HCT116 (cell line): ENCODE measurements at regions not wholly inside any gene's neighbourhood (a gene's known extent, or its start where the extent isn't known, plus 50 kb on each side); places are given as distances from the start of the nearest gene placed in this dataset.

ENCODE experiments used
- ATAC-seq: fragments of 200-7000 bp; cut with Tn5 transposase; 2 replicates; pipeline ENCODE4 v1.9.1; 2020; ENCODE audit warnings: mild to moderate bottlenecking, moderate library complexity
- BruUV-seq: library from RNA; stranded (reverse); fragments of 400-500 nt; replicated peaks from 2 replicates; lab custom pipeline; 2021; lab: Mats Ljungman, UMichigan
- CTCF ChIA-PET: fragments of 300-600 bp; sonication (Branson Sonifier 250); formaldehyde crosslinking; loops from one replicate; lab custom pipeline; 2021; ENCODE audit warnings: antibody characterized with exemption; lab: Charles Lee
- POLR2A ChIA-PET: fragments of 300-600, 350-600 bp; sonication (Branson Sonifier 250); formaldehyde crosslinking; loops from one replicate; lab custom pipeline; 2021; ENCODE audit warnings: antibody characterized with exemption; lab: Charles Lee
- RAD21 ChIA-PET, 2 experiments: fragments of 300-600 bp; sonication (Branson Sonifier 250); formaldehyde crosslinking; loops; one replicate each; lab custom pipeline; 2023; ENCODE audit warnings: low total read pairs in 2 of 2; ENCODE audit not compliant: uncharacterized antibody in 2 of 2, unreplicated experiment in 2 of 2, low non-redundant PET in 1 of 2; lab: Charles Lee
- DNase-seq: peaks from one replicate; pipeline ENCODE4 v3.0.0-alpha.2; 2010; ENCODE audit warnings: low read depth, low spot score
- H2AFZ ChIP-seq: fragments of 200-600 bp; shearing (Covaris generic), sonication (generic); 2 replicates; pipeline ENCODE4 v1.6.1; 2017; ENCODE audit warnings: low read depth, mixed run types, mixed read lengths, antibody characterized with exemption, low read length; ENCODE audit not compliant: poor library complexity, severe bottlenecking
- H3K27ac ChIP-seq: 2 replicates; pipeline ENCODE4 v1.5.1; 2012; ENCODE audit warnings: low read depth, low read length
- H3K27me3 ChIP-seq: fragments of 200-600 bp; sonication (generic); 2 replicates; pipeline ENCODE4 v1.6.1; 2016; ENCODE audit warnings: mixed run types, low read length, mixed read lengths; ENCODE audit not compliant: insufficient read depth
- H3K36me3 ChIP-seq, 2 experiments: fragments of 200-500 bp in 1 of 2; fragments of 200-600 bp in 1 of 2; sonication (Bioruptor generic) in 1 of 2; sonication (generic) in 1 of 2; 2 replicates each; pipeline versions ENCODE4 v1.5.1 to v1.6.1; 2014 to 2016; ENCODE audit warnings: low read length in 2 of 2, inconsistent platforms in 1 of 2, mixed read lengths in 1 of 2, mixed run types in 1 of 2; ENCODE audit not compliant: insufficient read depth in 2 of 2, control insufficient read depth in 1 of 2
- H3K4me1 ChIP-seq, 2 experiments: fragments of 200-600 bp in 1 of 2; sonication (generic) in 1 of 2; 2 replicates each; pipeline versions ENCODE4 v1.5.1 to v1.6.1; 2012 to 2017; ENCODE audit warnings: low read length in 2 of 2, inconsistent platforms in 1 of 2, mild to moderate bottlenecking in 1 of 2, mixed read lengths in 1 of 2, mixed run types in 1 of 2, moderate library complexity in 1 of 2; ENCODE audit not compliant: insufficient read depth in 2 of 2, control insufficient read depth in 1 of 2
- H3K4me2 ChIP-seq: fragments of 200-600 bp; sonication (generic); 2 replicates; pipeline ENCODE4 v1.6.1; 2017; ENCODE audit warnings: mixed run types, low read length, mixed read lengths
- H3K4me3 ChIP-seq, 2 experiments: fragments of 200-600 bp in 1 of 2; sonication (generic) in 1 of 2; replicated peaks in 1 of 2; 2 replicates each; pipeline ENCODE4 v1.5.1; 2011 to 2016; ENCODE audit warnings: low read length in 2 of 2, control low read depth in 1 of 2, low read depth in 1 of 2, mild to moderate bottlenecking in 1 of 2, mixed read lengths in 1 of 2, mixed run types in 1 of 2
- H3K79me2 ChIP-seq: fragments of 200-600 bp; sonication (generic); 2 replicates; pipeline ENCODE4 v1.6.1; 2017; ENCODE audit warnings: mild to moderate bottlenecking, mixed run types, low read length, moderate library complexity, mixed read lengths; ENCODE audit not compliant: insufficient read depth
- H3K9ac ChIP-seq: fragments of 200-600 bp; sonication (generic); 2 replicates; pipeline ENCODE4 v1.6.1; 2016; ENCODE audit warnings: low read length, mixed read lengths
- H3K9me2 ChIP-seq: fragments of 200-600 bp; sonication (generic), shearing (Covaris generic); 2 replicates; pipeline ENCODE4 v1.6.1; 2017; ENCODE audit warnings: mixed run types, mild to moderate bottlenecking, moderate library complexity; ENCODE audit not compliant: insufficient read depth
- H3K9me3 ChIP-seq, 2 experiments: fragments of 200-500 bp in 1 of 2; fragments of 200-600 bp in 1 of 2; sonication (Bioruptor generic) in 1 of 2; sonication (generic) in 1 of 2; 2 replicates each; pipeline ENCODE4 v1.6.1; 2014 to 2017; ENCODE audit warnings: low read length in 2 of 2, mixed read lengths in 2 of 2, inconsistent platforms in 1 of 2, low read depth in 1 of 2, mild to moderate bottlenecking in 1 of 2, mixed run types in 1 of 2, moderate library complexity in 1 of 2; ENCODE audit not compliant: control insufficient read depth in 1 of 2, insufficient read depth in 1 of 2
- H4K20me1 ChIP-seq: fragments of 200-600 bp; sonication (generic), shearing (Covaris generic); 2 replicates; pipeline ENCODE4 v1.6.1; 2017; ENCODE audit warnings: mixed run types, mild to moderate bottlenecking, moderate library complexity; ENCODE audit not compliant: insufficient read depth
- EGR1 ChIP-seq: IDR thresholded peaks from 2 replicates; pipeline ENCODE4 v1.6.1; 2012; ENCODE audit warnings: low read depth
- SIN3A ChIP-seq: IDR thresholded peaks from 2 replicates; pipeline ENCODE4 v1.6.1; 2012; ENCODE audit warnings: low read depth
- SP1 ChIP-seq: IDR thresholded peaks from 2 replicates; pipeline ENCODE4 v1.6.1; 2012; ENCODE audit warnings: low read depth
- SRF ChIP-seq: IDR thresholded peaks from 2 replicates; pipeline ENCODE4 v1.6.1; 2012; ENCODE audit warnings: low read depth
- YY1 ChIP-seq: IDR thresholded peaks from 2 replicates; pipeline ENCODE4 v1.6.1; 2011; ENCODE audit warnings: low read length, low read depth, moderate library complexity, mild to moderate bottlenecking; ENCODE audit not compliant: insufficient replicate concordance; ENCODE audit errors: extremely low read depth
- ZFX ChIP-seq: fragments of 450-650 bp; IDR thresholded peaks from 2 replicates; pipeline ENCODE4 v1.6.1; 2017
- ZNF274 ChIP-seq: fragments of 200-500 bp; sonication (Bioruptor generic); IDR thresholded peaks from 2 replicates; pipeline ENCODE4 v1.6.1; 2014; ENCODE audit warnings: mild to moderate bottlenecking, low read depth, low read length, inconsistent platforms
- intact Hi-C: fragments of 100-400 bp; cut with micrococcal nuclease; formaldehyde crosslinking; loops from 2 replicates; pipeline ENCODE4 v1.10.0; 2022
- TF ChIP-seq, protein P1 (sequence below), 3 experiments: fragments of 200-600 bp in 1 of 3; sonication (generic) in 1 of 3; IDR thresholded peaks in 2 of 3; conservative IDR thresholded peaks in 1 of 3; 2 replicates each; pipeline ENCODE4 v1.5.1; 2012 to 2017; ENCODE audit warnings: low read depth in 2 of 3, low read length in 2 of 3, antibody characterized with exemption in 1 of 3, borderline replicate concordance in 1 of 3, control low read depth in 1 of 3, mild to moderate bottlenecking in 1 of 3, mixed read lengths in 1 of 3, mixed run types in 1 of 3, moderate library complexity in 1 of 3; ENCODE audit not compliant: insufficient read depth in 1 of 3
- TF ChIP-seq, protein P2 (sequence below): IDR thresholded peaks from 2 replicates; pipeline ENCODE4 v1.6.1; 2012; ENCODE audit warnings: low read depth

DNA sequence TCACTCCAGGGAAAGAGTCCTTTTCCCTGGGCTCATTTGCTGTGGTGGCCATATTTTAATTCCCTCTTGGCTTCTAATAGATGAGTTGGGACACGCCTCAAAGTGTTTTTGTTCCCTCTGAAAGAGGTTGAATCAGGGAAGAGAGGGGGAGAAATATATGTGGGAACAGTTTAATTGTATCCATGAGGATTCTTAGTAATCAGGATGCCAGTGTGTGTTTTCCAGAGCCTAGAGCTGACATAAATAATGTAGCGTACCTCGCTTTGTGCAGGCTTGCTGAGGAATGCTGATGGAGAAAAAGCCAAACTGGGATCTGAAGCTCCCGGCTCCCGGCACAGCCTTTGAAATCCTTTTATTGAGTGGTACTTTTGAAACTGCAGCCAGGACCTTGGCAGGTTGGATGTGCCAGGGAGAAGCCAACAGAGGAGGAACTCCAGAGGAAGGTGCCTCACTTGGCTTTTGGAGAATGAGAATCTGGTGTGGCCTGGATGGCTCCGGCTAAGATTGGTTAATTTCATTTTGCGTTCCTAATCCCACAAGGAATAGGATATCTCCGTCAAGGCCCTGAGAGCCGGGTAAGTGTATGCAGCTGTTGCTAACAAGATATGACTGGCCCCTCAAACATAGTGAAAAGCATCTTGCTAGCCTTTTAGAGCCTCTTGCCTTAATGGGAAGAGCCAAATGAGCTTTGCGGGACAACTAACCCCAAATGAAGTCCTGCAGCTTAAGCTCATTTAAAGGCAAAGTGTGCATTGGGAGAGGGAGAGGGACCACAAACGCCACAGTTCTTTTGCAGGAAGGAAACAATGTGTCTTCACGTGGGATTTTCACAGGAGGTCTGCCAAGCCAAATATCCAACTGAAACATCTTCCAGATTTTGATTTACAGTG lies 471.1 kb upstream of the WWC1 start:
- H3K9me2 ChIP-seq, result no peaks in the 10 kb centered on the region
- H3K9ac ChIP-seq, result no peak overlapping the region
- no peak for DNase-seq
- no peaks in the 10 kb centered on the region for H3K79me2 ChIP-seq
- ATAC-seq, result no peak
- ChIA-PET RAD21 (no interaction called here), CTCF (no interaction called here), POLR2A (no interaction called here)
- no peaks in the 10 kb centered on the region for H3K9me3 ChIP-seq
- no peak overlapping the region for H2AFZ ChIP-seq
- BruUV-seq, result no TSS peak
- H3K27me3 ChIP-seq, result peaks cover 70% of the 10 kb centered on the region
- no peak overlapping the region for H3K4me3 ChIP-seq
- H3K27ac ChIP-seq, result no peak overlapping the region
- H3K4me2 ChIP-seq, result no peak overlapping the region
- no peaks in the 10 kb centered on the region for H4K20me1 ChIP-seq
- intact Hi-C loops, result no loop called here
- no peak for TF ChIP-seq SIN3A
- no peak for TF ChIP-seq SRF
- TF ChIP-seq, all 23 proteins: peak for 0
- Histone ChIP-seq H3K36me3 (no peaks in the 10 kb centered on the region), H3K4me1 (no peaks in the 10 kb centered on the region)

- TF ChIP-seq EGR1 (no peak), SP1 (no peak), SRF (no peak), SIN3A (no peak), YY1 (no peak), ZFX (no peak), ZNF274 (no peak)
- TF ChIP-seq, protein P1, sequence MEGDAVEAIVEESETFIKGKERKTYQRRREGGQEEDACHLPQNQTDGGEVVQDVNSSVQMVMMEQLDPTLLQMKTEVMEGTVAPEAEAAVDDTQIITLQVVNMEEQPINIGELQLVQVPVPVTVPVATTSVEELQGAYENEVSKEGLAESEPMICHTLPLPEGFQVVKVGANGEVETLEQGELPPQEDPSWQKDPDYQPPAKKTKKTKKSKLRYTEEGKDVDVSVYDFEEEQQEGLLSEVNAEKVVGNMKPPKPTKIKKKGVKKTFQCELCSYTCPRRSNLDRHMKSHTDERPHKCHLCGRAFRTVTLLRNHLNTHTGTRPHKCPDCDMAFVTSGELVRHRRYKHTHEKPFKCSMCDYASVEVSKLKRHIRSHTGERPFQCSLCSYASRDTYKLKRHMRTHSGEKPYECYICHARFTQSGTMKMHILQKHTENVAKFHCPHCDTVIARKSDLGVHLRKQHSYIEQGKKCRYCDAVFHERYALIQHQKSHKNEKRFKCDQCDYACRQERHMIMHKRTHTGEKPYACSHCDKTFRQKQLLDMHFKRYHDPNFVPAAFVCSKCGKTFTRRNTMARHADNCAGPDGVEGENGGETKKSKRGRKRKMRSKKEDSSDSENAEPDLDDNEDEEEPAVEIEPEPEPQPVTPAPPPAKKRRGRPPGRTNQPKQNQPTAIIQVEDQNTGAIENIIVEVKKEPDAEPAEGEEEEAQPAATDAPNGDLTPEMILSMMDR (IDR thresholded peaks at IDR 0.05 in 2 of 3, conservative IDR thresholded peaks at IDR 0.05 in 1 of 3; ENCODE audit: borderline replicate concordance in 1 of 3, insufficient read depth in 1 of 3, low read depth in 2 of 3, low read length in 2 of 3), result no peak
- TF ChIP-seq, protein P2, sequence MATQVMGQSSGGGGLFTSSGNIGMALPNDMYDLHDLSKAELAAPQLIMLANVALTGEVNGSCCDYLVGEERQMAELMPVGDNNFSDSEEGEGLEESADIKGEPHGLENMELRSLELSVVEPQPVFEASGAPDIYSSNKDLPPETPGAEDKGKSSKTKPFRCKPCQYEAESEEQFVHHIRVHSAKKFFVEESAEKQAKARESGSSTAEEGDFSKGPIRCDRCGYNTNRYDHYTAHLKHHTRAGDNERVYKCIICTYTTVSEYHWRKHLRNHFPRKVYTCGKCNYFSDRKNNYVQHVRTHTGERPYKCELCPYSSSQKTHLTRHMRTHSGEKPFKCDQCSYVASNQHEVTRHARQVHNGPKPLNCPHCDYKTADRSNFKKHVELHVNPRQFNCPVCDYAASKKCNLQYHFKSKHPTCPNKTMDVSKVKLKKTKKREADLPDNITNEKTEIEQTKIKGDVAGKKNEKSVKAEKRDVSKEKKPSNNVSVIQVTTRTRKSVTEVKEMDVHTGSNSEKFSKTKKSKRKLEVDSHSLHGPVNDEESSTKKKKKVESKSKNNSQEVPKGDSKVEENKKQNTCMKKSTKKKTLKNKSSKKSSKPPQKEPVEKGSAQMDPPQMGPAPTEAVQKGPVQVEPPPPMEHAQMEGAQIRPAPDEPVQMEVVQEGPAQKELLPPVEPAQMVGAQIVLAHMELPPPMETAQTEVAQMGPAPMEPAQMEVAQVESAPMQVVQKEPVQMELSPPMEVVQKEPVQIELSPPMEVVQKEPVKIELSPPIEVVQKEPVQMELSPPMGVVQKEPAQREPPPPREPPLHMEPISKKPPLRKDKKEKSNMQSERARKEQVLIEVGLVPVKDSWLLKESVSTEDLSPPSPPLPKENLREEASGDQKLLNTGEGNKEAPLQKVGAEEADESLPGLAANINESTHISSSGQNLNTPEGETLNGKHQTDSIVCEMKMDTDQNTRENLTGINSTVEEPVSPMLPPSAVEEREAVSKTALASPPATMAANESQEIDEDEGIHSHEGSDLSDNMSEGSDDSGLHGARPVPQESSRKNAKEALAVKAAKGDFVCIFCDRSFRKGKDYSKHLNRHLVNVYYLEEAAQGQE, result no peak
- BruUV-seq, result no TSS peak
- H3K27ac ChIP-seq, result no peak overlapping the region
- peaks cover 76% of the 10 kb centered on the region for H3K27me3 ChIP-seq
- H3K36me3 ChIP-seq, result no peaks in the 10 kb centered on the region
- ChIA-PET RAD21 (no interaction called here), CTCF (no interaction called here), POLR2A (no interaction called here)
- ATAC-seq (no peak), DNase-seq (no peak)
- no peaks in the 10 kb centered on the region for H3K79me2 ChIP-seq
- no peak overlapping the region for H2AFZ ChIP-seq
- intact Hi-C loops, result no loop called here
- no peak overlapping the region for H3K4me3 ChIP-seq
- H3K9me3 ChIP-seq, result no peaks in the 10 kb centered on the region
- H3K4me2 ChIP-seq, result no peak overlapping the region
- no peaks in the 10 kb centered on the region for H3K4me1 ChIP-seq
- no peak overlapping the region for H3K9ac ChIP-seq
- no peaks in the 10 kb centered on the region for H4K20me1 ChIP-seq
- no peaks in the 10 kb centered on the region for H3K9me2 ChIP-seq
Observed at GRCh38 chr5:167821151-167821550, 470.3 kb upstream of the WWC1 start.
